SK-N-SH treated with all-trans-retinoic acid at 6 μM for 48 hours (cell line): ENCODE measurements at regions not wholly inside any gene's neighbourhood (a gene's known extent, or its start where the extent isn't known, plus 50 kb on each side); places are given as distances from the start of the nearest gene placed in this dataset.

Source experiments
- ATAC-seq: fragments of 200-7000 bp; cut with Tn5 transposase; 3 replicates; pipeline ENCODE4 v1.9.1; 2020; ENCODE audit warnings: mild to moderate bottlenecking, moderate library complexity
- ARNTL ChIP-seq: fragments of 450-650 bp; formaldehyde crosslinking; IDR thresholded peaks from 2 replicates; pipeline ENCODE4 v1.5.0; 2020; ENCODE audit warnings: low read depth, mild to moderate bottlenecking, moderate library complexity, borderline replicate concordance
- BACH2 ChIP-seq: fragments of 250-450 bp; sonication (Bioruptor Pico); IDR thresholded peaks from 2 replicates; pipeline ENCODE4 v1.9.0; 2021; ENCODE audit warnings: mild to moderate bottlenecking, borderline replicate concordance
- ESRRG ChIP-seq: fragments of 250-450 bp; sonication (Bioruptor Pico); IDR thresholded peaks from 2 replicates; pipeline ENCODE4 v1.6.1; 2021; ENCODE audit warnings: mild to moderate bottlenecking
- GLIS3 ChIP-seq: fragments of 250-450 bp; sonication (Bioruptor Pico); IDR thresholded peaks from 2 replicates; pipeline ENCODE4 v1.5.0; 2020; ENCODE audit warnings: mild to moderate bottlenecking, moderate library complexity
- OSR1 ChIP-seq: fragments of 250-450 bp; sonication (Bioruptor Pico); IDR thresholded peaks from 2 replicates; pipeline ENCODE4 v1.8.0; 2022; ENCODE audit warnings: moderate library complexity, mild to moderate bottlenecking, inconsistent platforms
- PPARA ChIP-seq: fragments of 250-450 bp; sonication (Bioruptor Pico); IDR thresholded peaks from 2 replicates; pipeline ENCODE4 v1.5.0; 2020; ENCODE audit warnings: mild to moderate bottlenecking, borderline replicate concordance
- RARB ChIP-seq: fragments of 250-450 bp; sonication (Bioruptor Pico); IDR thresholded peaks from 2 replicates; pipeline ENCODE4 v1.8.0; 2021; ENCODE audit warnings: mild to moderate bottlenecking, moderate library complexity
- SNAI2 ChIP-seq: fragments of 250-450 bp; sonication (Bioruptor Pico); IDR thresholded peaks from 2 replicates; pipeline ENCODE4 v1.5.0; 2020; ENCODE audit warnings: mild to moderate bottlenecking, moderate library complexity
- TCF4 ChIP-seq: fragments of 250-450 bp; sonication (Bioruptor Pico); IDR thresholded peaks from 2 replicates; pipeline ENCODE4 v1.8.0; 2021; ENCODE audit warnings: mild to moderate bottlenecking, moderate library complexity, borderline replicate concordance
- TOX ChIP-seq: fragments of 250-450 bp; sonication (Bioruptor Pico); IDR thresholded peaks from 2 replicates; pipeline ENCODE4 v1.8.0; 2021; ENCODE audit warnings: mild to moderate bottlenecking, moderate library complexity, borderline replicate concordance
- ZC3H10 ChIP-seq: fragments of 250-450 bp; sonication (Bioruptor Pico); IDR thresholded peaks from 2 replicates; pipeline ENCODE4 v1.5.1; 2021; ENCODE audit warnings: mild to moderate bottlenecking, moderate library complexity
- ZFP30 ChIP-seq: fragments of 450-650 bp; formaldehyde crosslinking; IDR thresholded peaks from 2 replicates; pipeline ENCODE4 v1.5.0; 2022; ENCODE audit warnings: mild to moderate bottlenecking, moderate library complexity
- ZNF565 ChIP-seq: fragments of 450-650 bp; formaldehyde crosslinking; conservative IDR thresholded peaks from 2 replicates; pipeline ENCODE4 v1.5.0; 2020; ENCODE audit warnings: low read depth, mild to moderate bottlenecking, moderate library complexity
- ZNF70 ChIP-seq: fragments of 450-650 bp; formaldehyde crosslinking; IDR thresholded peaks from 2 replicates; pipeline ENCODE4 v1.5.0; 2020; ENCODE audit warnings: mild to moderate bottlenecking, moderate library complexity
- ZNF8 ChIP-seq: fragments of 450-650 bp; formaldehyde crosslinking; IDR thresholded peaks from 2 replicates; pipeline ENCODE4 v1.5.0; 2020; ENCODE audit warnings: mild to moderate bottlenecking, moderate library complexity
- TF ChIP-seq, protein P1 (sequence below): fragments of 250-450 bp; sonication (Bioruptor Pico); IDR thresholded peaks from 2 replicates; pipeline ENCODE4 v1.5.0; 2020; ENCODE audit warnings: mild to moderate bottlenecking, moderate library complexity
- TF ChIP-seq, protein P2 (sequence below): fragments of 250-450 bp; sonication (Bioruptor Pico); IDR thresholded peaks from 2 replicates; pipeline ENCODE4 v1.8.0; 2021; ENCODE audit warnings: low read depth, mild to moderate bottlenecking, moderate library complexity, borderline replicate concordance
- TF ChIP-seq, protein P3 (sequence below): fragments of 250-450 bp; sonication (Bioruptor Pico); IDR thresholded peaks from 2 replicates; pipeline ENCODE4 v1.5.1; 2020; ENCODE audit warnings: low read depth, mild to moderate bottlenecking, moderate library complexity

DNA sequence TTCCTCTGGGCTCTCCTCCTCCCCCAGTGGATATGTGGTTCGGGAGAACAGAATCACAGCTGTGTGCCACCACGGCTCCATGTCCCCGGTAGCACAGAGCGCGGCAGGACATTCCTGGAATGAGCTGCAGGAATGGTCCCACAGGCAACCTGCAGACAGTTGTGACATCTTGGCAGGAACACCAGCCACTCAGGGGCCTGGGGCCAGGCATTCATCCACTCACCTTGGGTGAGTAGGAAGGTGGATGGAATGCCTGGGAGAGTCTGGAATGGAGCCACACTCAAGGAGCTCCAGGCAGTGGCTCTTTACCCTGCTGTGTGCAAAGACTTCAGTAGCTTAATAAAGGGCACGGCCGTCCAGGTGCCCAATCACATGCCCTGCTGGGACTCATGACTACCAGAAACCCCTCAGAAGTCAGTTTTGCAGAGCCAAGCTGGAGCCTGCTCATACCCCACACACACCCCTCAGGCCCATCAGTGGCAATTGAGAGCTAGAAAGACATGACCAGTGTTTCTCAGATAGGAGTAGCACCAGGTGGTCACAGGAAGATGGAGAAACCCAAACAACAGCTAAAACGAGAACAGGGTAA is 117.3 kb upstream of the PRR20G start:
- no peak for ATAC-seq
- no peak for TF ChIP-seq PPARA
- TF ChIP-seq BACH2 (CRISPR knock-in tag) = no peak
- TF ChIP-seq TCF4 (CRISPR knock-in tag) = no peak
- TF ChIP-seq SNAI2 (CRISPR knock-in tag) = no peak
- TF ChIP-seq GLIS3 = no peak
- TF ChIP-seq, protein P1, sequence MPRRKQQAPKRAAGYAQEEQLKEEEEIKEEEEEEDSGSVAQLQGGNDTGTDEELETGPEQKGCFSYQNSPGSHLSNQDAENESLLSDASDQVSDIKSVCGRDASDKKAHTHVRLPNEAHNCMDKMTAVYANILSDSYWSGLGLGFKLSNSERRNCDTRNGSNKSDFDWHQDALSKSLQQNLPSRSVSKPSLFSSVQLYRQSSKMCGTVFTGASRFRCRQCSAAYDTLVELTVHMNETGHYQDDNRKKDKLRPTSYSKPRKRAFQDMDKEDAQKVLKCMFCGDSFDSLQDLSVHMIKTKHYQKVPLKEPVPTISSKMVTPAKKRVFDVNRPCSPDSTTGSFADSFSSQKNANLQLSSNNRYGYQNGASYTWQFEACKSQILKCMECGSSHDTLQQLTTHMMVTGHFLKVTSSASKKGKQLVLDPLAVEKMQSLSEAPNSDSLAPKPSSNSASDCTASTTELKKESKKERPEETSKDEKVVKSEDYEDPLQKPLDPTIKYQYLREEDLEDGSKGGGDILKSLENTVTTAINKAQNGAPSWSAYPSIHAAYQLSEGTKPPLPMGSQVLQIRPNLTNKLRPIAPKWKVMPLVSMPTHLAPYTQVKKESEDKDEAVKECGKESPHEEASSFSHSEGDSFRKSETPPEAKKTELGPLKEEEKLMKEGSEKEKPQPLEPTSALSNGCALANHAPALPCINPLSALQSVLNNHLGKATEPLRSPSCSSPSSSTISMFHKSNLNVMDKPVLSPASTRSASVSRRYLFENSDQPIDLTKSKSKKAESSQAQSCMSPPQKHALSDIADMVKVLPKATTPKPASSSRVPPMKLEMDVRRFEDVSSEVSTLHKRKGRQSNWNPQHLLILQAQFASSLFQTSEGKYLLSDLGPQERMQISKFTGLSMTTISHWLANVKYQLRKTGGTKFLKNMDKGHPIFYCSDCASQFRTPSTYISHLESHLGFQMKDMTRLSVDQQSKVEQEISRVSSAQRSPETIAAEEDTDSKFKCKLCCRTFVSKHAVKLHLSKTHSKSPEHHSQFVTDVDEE (CRISPR knock-in tag) = no peak
- TF ChIP-seq, protein P2, sequence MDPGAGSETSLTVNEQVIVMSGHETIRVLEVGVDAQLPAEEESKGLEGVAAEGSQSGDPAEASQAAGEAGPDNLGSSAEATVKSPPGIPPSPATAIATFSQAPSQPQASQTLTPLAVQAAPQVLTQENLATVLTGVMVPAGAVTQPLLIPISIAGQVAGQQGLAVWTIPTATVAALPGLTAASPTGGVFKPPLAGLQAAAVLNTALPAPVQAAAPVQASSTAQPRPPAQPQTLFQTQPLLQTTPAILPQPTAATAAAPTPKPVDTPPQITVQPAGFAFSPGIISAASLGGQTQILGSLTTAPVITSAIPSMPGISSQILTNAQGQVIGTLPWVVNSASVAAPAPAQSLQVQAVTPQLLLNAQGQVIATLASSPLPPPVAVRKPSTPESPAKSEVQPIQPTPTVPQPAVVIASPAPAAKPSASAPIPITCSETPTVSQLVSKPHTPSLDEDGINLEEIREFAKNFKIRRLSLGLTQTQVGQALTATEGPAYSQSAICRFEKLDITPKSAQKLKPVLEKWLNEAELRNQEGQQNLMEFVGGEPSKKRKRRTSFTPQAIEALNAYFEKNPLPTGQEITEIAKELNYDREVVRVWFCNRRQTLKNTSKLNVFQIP (CRISPR knock-in tag) = no peak

DNA sequence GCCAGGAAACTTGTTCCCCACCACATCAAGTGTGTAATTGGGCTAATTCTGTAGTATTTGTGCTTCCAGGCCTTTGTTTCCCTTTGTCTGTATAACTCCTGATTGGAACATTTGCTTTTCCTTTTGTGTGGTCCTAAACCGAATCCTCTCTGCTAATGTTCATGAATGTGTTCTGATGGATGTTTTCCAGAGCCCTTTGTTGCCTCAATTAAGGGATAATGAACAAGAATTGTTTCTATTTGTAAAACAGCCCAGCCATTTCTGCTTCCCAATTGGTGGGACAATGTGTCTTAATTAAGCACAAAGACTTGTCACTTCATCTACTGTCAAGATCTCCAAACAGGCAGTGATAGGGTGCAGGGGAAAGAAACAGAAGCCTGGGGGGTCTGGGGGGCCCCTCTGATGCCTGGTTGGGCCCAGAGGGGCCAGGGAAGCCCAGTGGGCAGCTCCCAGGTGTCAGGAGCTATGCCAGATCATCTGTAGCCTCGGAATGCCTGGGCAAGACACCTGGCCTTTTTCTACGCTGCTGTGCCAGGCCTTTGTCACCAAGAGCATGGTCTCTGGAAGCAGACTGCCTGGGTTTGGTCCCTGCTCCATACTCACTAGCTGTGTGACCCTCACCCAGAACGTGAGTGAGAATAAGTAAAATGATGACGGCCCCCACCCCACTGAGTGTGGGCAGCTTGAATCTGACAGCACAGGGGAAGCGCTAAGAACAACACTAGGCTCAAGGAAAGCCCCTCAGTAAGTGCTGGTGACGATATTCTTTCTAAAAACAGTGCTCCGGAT is 116.6 kb upstream of the PRR20G start:
- ATAC-seq = no peak
- TF ChIP-seq, protein P3, sequence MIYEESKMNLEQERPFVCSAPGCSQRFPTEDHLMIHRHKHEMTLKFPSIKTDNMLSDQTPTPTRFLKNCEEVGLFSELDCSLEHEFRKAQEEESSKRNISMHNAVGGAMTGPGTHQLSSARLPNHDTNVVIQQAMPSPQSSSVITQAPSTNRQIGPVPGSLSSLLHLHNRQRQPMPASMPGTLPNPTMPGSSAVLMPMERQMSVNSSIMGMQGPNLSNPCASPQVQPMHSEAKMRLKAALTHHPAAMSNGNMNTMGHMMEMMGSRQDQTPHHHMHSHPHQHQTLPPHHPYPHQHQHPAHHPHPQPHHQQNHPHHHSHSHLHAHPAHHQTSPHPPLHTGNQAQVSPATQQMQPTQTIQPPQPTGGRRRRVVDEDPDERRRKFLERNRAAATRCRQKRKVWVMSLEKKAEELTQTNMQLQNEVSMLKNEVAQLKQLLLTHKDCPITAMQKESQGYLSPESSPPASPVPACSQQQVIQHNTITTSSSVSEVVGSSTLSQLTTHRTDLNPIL (CRISPR knock-in tag) = no peak
- TF ChIP-seq ZC3H10 (CRISPR knock-in tag) (no peak), ZFP30 (CRISPR knock-in tag) (no peak), RARB (no peak), TOX (no peak), ZNF8 (CRISPR knock-in tag) (no peak), SNAI2 (CRISPR knock-in tag) (no peak), ZNF565 (CRISPR knock-in tag) (no peak), ESRRG (CRISPR knock-in tag) (no peak), ZNF70 (CRISPR knock-in tag) (no peak)
- TF ChIP-seq, protein P1 (CRISPR knock-in tag) = no peak

DNA sequence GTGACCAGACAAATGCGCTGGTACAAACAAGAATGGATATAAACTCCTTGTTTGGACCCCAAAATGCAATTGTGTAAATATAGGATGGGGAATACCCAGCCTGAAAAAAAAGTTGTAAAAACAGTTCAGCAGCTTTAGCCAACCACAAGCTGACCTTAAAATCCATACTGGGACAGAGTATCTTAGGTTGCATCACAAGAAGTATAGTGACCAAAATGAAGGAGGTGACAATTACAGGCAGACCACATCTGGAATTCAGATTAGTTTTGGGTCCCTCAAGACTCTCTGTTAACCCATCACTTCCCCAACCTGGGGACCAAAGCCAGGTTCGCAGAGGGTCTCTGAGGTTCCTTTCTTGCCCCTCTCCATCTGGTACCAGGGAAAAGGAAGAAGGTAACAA is 115.9 kb upstream of the PRR20G start:
- ATAC-seq = no peak
- TF ChIP-seq ESRRG (CRISPR knock-in tag) (no peak), ZNF70 (CRISPR knock-in tag) (peak; percentile 99), GLIS3 (no peak), PPARA (no peak)
- TF ChIP-seq, all 23 proteins: peak for 1

DNA sequence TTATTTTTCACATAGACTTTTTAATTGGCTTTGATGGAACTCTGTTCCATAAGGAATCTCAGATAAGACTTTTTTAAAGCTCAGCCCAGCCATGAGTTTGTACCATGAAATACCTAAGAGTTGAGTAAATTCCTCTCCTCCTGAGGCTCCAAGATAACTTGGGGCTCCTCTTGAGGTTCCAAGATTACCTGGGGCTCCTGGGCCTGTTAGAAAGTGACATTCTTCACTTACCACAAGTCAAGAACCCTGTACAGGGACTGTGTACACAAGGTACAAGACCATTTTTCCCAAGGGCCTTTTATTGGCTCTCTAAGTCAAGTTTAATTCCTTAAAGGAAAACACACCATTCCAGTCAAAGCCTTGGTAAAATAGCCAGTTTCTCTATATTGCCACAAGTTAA is 111.3 kb upstream of the PRR20G start:
- ATAC-seq = no peak

More for the DNA sequence above, 111.3 kb upstream of the PRR20G start:
- TF ChIP-seq, protein P1 (CRISPR knock-in tag) = no peak
- TF ChIP-seq PPARA = no peak
- no peak for TF ChIP-seq RARB
- no peak for TF ChIP-seq OSR1 (CRISPR knock-in tag)
- TF ChIP-seq, protein P2 (CRISPR knock-in tag) = no peak
- TF ChIP-seq GLIS3 = no peak
- TF ChIP-seq ARNTL (CRISPR knock-in tag) = no peak
